ENCODE measurements at regions not wholly inside any gene's neighbourhood (a gene's known extent, or its start where the extent isn't known, plus 50 kb on each side); places are given as distances from the start of the nearest gene placed in this dataset.
A peak's percentile ranks its signal among the peaks of the same experiment; 100 is the strongest.

DNA sequence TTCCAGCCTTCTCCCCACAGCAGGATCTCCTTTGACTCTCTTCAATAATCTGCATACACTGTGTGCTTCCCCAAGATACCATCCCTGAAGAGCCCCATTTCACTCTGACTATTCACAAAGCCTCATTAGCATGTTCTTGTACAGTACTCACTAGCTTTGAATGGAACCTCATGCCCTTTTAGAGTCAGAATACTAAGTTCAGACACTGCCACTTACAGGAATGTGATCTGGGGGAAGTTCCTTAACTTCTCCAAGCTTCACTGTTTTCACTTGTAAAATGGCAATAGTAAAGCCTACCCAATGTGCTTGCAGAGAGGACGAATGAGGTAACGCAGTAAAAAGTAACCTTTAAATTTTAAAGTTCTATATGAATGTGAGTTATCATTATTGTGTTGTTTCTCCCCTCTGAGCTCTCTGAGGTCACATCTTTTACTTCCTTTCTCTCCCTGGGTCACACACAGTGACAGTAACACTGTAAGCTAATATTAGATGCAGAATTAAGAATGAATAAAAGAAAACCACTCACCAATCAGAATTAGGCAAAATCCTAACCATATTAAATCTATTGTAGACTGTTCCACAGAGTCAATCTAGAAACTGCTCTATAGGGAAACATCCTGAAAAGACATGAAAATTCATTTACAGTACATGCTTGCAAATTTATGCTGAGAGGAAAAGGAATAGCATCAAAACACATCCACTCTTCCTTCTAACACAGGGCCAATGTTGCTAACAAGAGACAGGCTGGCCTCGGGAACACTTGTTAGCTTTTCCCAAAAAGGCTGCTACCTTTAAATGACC is 64.2 kb upstream of the IL6 start:
- Histone ChIP-seq H3K4me1 (peaks cover 10% of the 10 kb centered on the region), H3K4me3 (ENCODE audit: low read depth, low read length) (no peak overlapping the region), H3K27me3 (replicated peaks; ENCODE audit: control insufficient read depth, insufficient read depth, low read length) (no peaks in the 10 kb centered on the region), H3K36me3 (ENCODE audit: control insufficient read depth, insufficient read depth, low read length) (no peaks in the 10 kb centered on the region; the same call in 1 of the 2 replicates), H3K9me3 (no peaks in the 10 kb centered on the region)
- intact Hi-C loops (cut with micrococcal nuclease; ENCODE audit: unreplicated experiment) = no loop called here
- Mint-ChIP-seq H3K9me3 (ENCODE audit: unreplicated experiment) (no peaks in the 10 kb centered on the region), H3K27me3 (ENCODE audit: insufficient read depth, unreplicated experiment) (no peaks in the 10 kb centered on the region), H3K4me3 (ENCODE audit: unreplicated experiment) (no peak overlapping the region), H3K36me3 (ENCODE audit: insufficient read depth, unreplicated experiment) (peaks cover 16% of the 10 kb centered on the region), H3K27ac (ENCODE audit: unreplicated experiment) (no peak overlapping the region), H3K4me1 (ENCODE audit: low read depth, unreplicated experiment) (peaks cover 3% of the 10 kb centered on the region)
- BruUV-seq (replicated peaks) = no TSS peak
- ChIA-PET POLR2A (interaction anchor here (0.7 kb wide), 1 partner anchor 10 kb away, joined by 4 read pairs; no protein-coding TSS in a partner anchor), CTCF (interaction anchor here (0.9 kb wide), 1 partner anchor 103 kb away, joined by 3 read pairs; no protein-coding TSS in a partner anchor)
- TF ChIP-seq, protein P1, sequence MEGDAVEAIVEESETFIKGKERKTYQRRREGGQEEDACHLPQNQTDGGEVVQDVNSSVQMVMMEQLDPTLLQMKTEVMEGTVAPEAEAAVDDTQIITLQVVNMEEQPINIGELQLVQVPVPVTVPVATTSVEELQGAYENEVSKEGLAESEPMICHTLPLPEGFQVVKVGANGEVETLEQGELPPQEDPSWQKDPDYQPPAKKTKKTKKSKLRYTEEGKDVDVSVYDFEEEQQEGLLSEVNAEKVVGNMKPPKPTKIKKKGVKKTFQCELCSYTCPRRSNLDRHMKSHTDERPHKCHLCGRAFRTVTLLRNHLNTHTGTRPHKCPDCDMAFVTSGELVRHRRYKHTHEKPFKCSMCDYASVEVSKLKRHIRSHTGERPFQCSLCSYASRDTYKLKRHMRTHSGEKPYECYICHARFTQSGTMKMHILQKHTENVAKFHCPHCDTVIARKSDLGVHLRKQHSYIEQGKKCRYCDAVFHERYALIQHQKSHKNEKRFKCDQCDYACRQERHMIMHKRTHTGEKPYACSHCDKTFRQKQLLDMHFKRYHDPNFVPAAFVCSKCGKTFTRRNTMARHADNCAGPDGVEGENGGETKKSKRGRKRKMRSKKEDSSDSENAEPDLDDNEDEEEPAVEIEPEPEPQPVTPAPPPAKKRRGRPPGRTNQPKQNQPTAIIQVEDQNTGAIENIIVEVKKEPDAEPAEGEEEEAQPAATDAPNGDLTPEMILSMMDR (IDR thresholded peaks at IDR 0.05; ENCODE audit: insufficient read depth in 1 of 2, low read depth in 1 of 2, low read length in 1 of 2, severe bottlenecking in 1 of 2, unreplicated experiment in 1 of 2) = no peak
- DNase-seq = no peak

- Mint-ChIP-seq H3K27me3 (ENCODE audit: insufficient read depth, unreplicated experiment) (no peaks in the 10 kb centered on the region), H3K9me3 (ENCODE audit: unreplicated experiment) (no peaks in the 10 kb centered on the region), H3K4me3 (ENCODE audit: unreplicated experiment) (no peak overlapping the region), H3K4me1 (ENCODE audit: low read depth, unreplicated experiment) (no peaks in the 10 kb centered on the region), H3K36me3 (ENCODE audit: insufficient read depth, unreplicated experiment) (peaks cover 16% of the 10 kb centered on the region), H3K27ac (ENCODE audit: unreplicated experiment) (no peak overlapping the region)
- no peaks in the 10 kb centered on the region for H3K9me3 ChIP-seq
- BruUV-seq (replicated peaks) = no TSS peak
- TF ChIP-seq, protein P1 (IDR thresholded peaks at IDR 0.05; ENCODE audit: insufficient read depth in 1 of 2, low read depth in 1 of 2, low read length in 1 of 2, severe bottlenecking in 1 of 2, unreplicated experiment in 1 of 2) = no peak
- H3K4me1 ChIP-seq = peaks cover 3% of the 10 kb centered on the region; the same call in 1 of the 2 replicates
- intact Hi-C loops (cut with micrococcal nuclease; ENCODE audit: unreplicated experiment) = no loop called here
- H3K36me3 ChIP-seq (ENCODE audit: control insufficient read depth, insufficient read depth, low read length) = no peaks in the 10 kb centered on the region; the same call in 1 of the 2 replicates
- no peak overlapping the region for H3K4me3 ChIP-seq (ENCODE audit: low read depth, low read length)
- CTCF ChIA-PET = interaction anchor here (0.9 kb wide), 1 partner anchor 102 kb away, joined by 3 read pairs; no protein-coding TSS in a partner anchor
- H3K27me3 ChIP-seq (replicated peaks; ENCODE audit: control insufficient read depth, insufficient read depth, low read length) = no peaks in the 10 kb centered on the region
- POLR2A ChIA-PET = no interaction called here
- no peak for DNase-seq
Observed at GRCh38 chr7:22662036-22662435, 65.0 kb upstream of the IL6 start.

GRCh38 chr7:22660732-22661131 is 66.3 kb upstream of the IL6 start:
- peak in 1 of 2 experiments; percentile 11 for DNase-seq
- no peaks in the 10 kb centered on the region for H3K4me1 ChIP-seq
- no peak overlapping the region for H3K27ac Mint-ChIP-seq (ENCODE audit: unreplicated experiment)
- H3K9me3 Mint-ChIP-seq (ENCODE audit: unreplicated experiment) = no peaks in the 10 kb centered on the region
- peaks cover 10% of the 10 kb centered on the region for H3K36me3 Mint-ChIP-seq (ENCODE audit: insufficient read depth, unreplicated experiment)
- intact Hi-C loops (cut with micrococcal nuclease; ENCODE audit: unreplicated experiment) = loop anchor here (2.0 kb wide), 1 partner anchor 100 kb away; no protein-coding TSS in a partner anchor
- BruUV-seq (replicated peaks) = no TSS peak
- ChIA-PET CTCF (interaction anchor here (0.8 kb wide), 1 partner anchor 15 kb away, joined by 3 read pairs; no protein-coding TSS in a partner anchor), POLR2A (no interaction called here)
- TF ChIP-seq, protein P1 (IDR thresholded peaks at IDR 0.05; ENCODE audit: insufficient read depth in 1 of 2, low read depth in 1 of 2, low read length in 1 of 2, severe bottlenecking in 1 of 2, unreplicated experiment in 1 of 2) = no peak
- no peaks in the 10 kb centered on the region for H3K27me3 Mint-ChIP-seq (ENCODE audit: insufficient read depth, unreplicated experiment)
- H3K4me3 ChIP-seq (ENCODE audit: low read depth, low read length) = no peak overlapping the region
- H3K4me1 Mint-ChIP-seq (ENCODE audit: low read depth, unreplicated experiment) = no peaks in the 10 kb centered on the region
- H3K4me3 Mint-ChIP-seq (ENCODE audit: unreplicated experiment) = no peak overlapping the region
- no peaks in the 10 kb centered on the region for H3K36me3 ChIP-seq (ENCODE audit: control insufficient read depth, insufficient read depth, low read length)
- no peaks in the 10 kb centered on the region for H3K27me3 ChIP-seq (replicated peaks; ENCODE audit: control insufficient read depth, insufficient read depth, low read length)
- H3K9me3 ChIP-seq = no peaks in the 10 kb centered on the region

Data from Caco-2 (cell line).